BJ (cell line): ENCODE measurements at regions not wholly inside any gene's neighbourhood (a gene's known extent, or its start where the extent isn't known, plus 50 kb on each side); places are given as distances from the start of the nearest gene placed in this dataset.
A peak's percentile ranks its signal among the peaks of the same experiment; 100 is the strongest.

Experiments
- CTCF ChIA-PET: fragments of 350-600 bp; formaldehyde crosslinking; extraction: SDS; loops from one replicate; lab custom pipeline; 2021; ENCODE audit warnings: antibody characterized with exemption, inconsistent platforms; lab: Yijun Ruan, JAX
- POLR2A ChIA-PET: fragments of 300-600 bp; sonication (Branson Sonifier 250); formaldehyde crosslinking; extraction: SDS; loops from one replicate; lab custom pipeline; 2021; ENCODE audit warnings: antibody characterized with exemption; lab: Charles Lee
- DNase-seq: peaks from one replicate; pipeline ENCODE4 v3.0.0-alpha.2; 2011; ENCODE audit warnings: low read depth
- H3K27me3 ChIP-seq: 2 replicates; pipeline ENCODE4 v1.6.0; 2011; ENCODE audit warnings: low read length; ENCODE audit not compliant: control insufficient read depth, insufficient read depth
- H3K36me3 ChIP-seq: 2 replicates; pipeline ENCODE4 v1.5.1; 2011; ENCODE audit warnings: low read length; ENCODE audit not compliant: control insufficient read depth, insufficient read depth
- H3K4me3 ChIP-seq: 2 replicates; pipeline ENCODE4 v1.5.1; 2011; ENCODE audit warnings: low read depth, mild to moderate bottlenecking, control low read depth, low read length
- CTCF ChIP-seq: IDR thresholded peaks from 2 replicates; pipeline ENCODE4 v1.5.1; 2011; ENCODE audit warnings: low read depth, mild to moderate bottlenecking, control low read depth, inconsistent platforms, low read length, moderate library complexity; ENCODE audit not compliant: insufficient read depth

GRCh38 chr18:60445341-60445740 is 72.8 kb upstream of the MC4R start:
- Histone ChIP-seq H3K27me3 (no peaks in the 10 kb centered on the region), H3K4me3 (no peak overlapping the region), H3K36me3 (no peaks in the 10 kb centered on the region)
- ChIA-PET POLR2A (no interaction called here), CTCF (no interaction called here)
- TF ChIP-seq CTCF: no peak
- no peak for DNase-seq

GRCh38 chr18:60446821-60447220 is 74.2 kb upstream of the MC4R start:
- Histone ChIP-seq H3K27me3 (no peaks in the 10 kb centered on the region), H3K36me3 (no peaks in the 10 kb centered on the region), H3K4me3 (no peak overlapping the region)
- CTCF ChIA-PET: interaction anchor here (1.3 kb wide), 1 partner anchor 450 kb away, joined by 3 read pairs; no protein-coding TSS in a partner anchor
- POLR2A ChIA-PET: no interaction called here
- TF ChIP-seq CTCF: no peak
- no peak for DNase-seq

GRCh38 chr18:60448487-60449267 is 76.1 kb upstream of the MC4R start:
- POLR2A ChIA-PET: no interaction called here
- CTCF ChIA-PET: no interaction called here
- TF ChIP-seq CTCF: no peak

GRCh38 chr18:60452421-60452820 is 79.8 kb upstream of the MC4R start:
- ChIA-PET CTCF (no interaction called here), POLR2A (no interaction called here)
- Histone ChIP-seq H3K4me3 (no peak overlapping the region), H3K36me3 (no peaks in the 10 kb centered on the region), H3K27me3 (no peaks in the 10 kb centered on the region)
- no peak for TF ChIP-seq CTCF
- DNase-seq: peak; percentile 24

More at GRCh38 chr18:60448487-60449267, 76.1 kb upstream of the MC4R start:
- no peaks in the 10 kb centered on the region for H3K27me3 ChIP-seq
- no peaks in the 10 kb centered on the region for H3K36me3 ChIP-seq
- H3K4me3 ChIP-seq: no peak overlapping the region
- no peak for DNase-seq

GRCh38 chr18:60466677-60467076 is 94.1 kb upstream of the MC4R start:
- Histone ChIP-seq H3K4me3 (no peak overlapping the region), H3K36me3 (no peaks in the 10 kb centered on the region), H3K27me3 (no peaks in the 10 kb centered on the region)
- no peak for TF ChIP-seq CTCF
- CTCF ChIA-PET: interaction anchor here (0.7 kb wide), 1 partner anchor 503 kb away, joined by 3 read pairs; no protein-coding TSS in a partner anchor
- no peak for DNase-seq
- POLR2A ChIA-PET: no interaction called here
